Epithelial cell of proximal tubule (primary cell): ENCODE measurements at regions not wholly inside any gene's neighbourhood (a gene's known extent, or its start where the extent isn't known, plus 50 kb on each side); places are given as distances from the start of the nearest gene placed in this dataset.

Experiments used
- DNase-seq: peaks from one replicate; pipeline ENCODE4 v3.0.0-alpha.2; 2011; ENCODE audit warnings: low read depth
- H3K4me3 ChIP-seq: 2 replicates; pipeline ENCODE4 v1.5.1; 2011; ENCODE audit warnings: low read depth, mild to moderate bottlenecking, low read length
- CTCF ChIP-seq: conservative IDR thresholded peaks from 2 replicates; pipeline ENCODE4 v1.5.1; 2012; ENCODE audit warnings: low read depth, mild to moderate bottlenecking, low read length

GRCh38 chr10:23686722-23687121, 247.8 kb downstream of the OTUD1 start:
- TF ChIP-seq CTCF = no peak
- DNase-seq = no peak

GRCh38 chr10:23692736-23693135, 253.9 kb downstream of the OTUD1 start:
- TF ChIP-seq CTCF = no peak
- H3K4me3 ChIP-seq = no peak overlapping the region
- DNase-seq = no peak

More at GRCh38 chr10:23686722-23687121, 247.8 kb downstream of the OTUD1 start:
- H3K4me3 ChIP-seq = no peak overlapping the region

- no peak overlapping the region for H3K4me3 ChIP-seq
- TF ChIP-seq CTCF = no peak
- no peak for DNase-seq
Measured at GRCh38 chr10:23693501-23693901, 254.6 kb downstream of the OTUD1 start.

GRCh38 chr10:23693925-23694324, 255.1 kb downstream of the OTUD1 start:
- H3K4me3 ChIP-seq = no peak overlapping the region
- no peak for DNase-seq
- TF ChIP-seq CTCF = no peak

- no peak overlapping the region for H3K4me3 ChIP-seq
- DNase-seq = no peak
- no peak for TF ChIP-seq CTCF
Measured at GRCh38 chr10:23694446-23694920, 255.6 kb downstream of the OTUD1 start.

- H3K4me3 ChIP-seq = no peak overlapping the region
- no peak for TF ChIP-seq CTCF
- DNase-seq = no peak
Measured at GRCh38 chr10:23694921-23695824, 256.3 kb downstream of the OTUD1 start.
